DND-41 (cell line): ENCODE measurements at regions not wholly inside any gene's neighbourhood (a gene's known extent, or its start where the extent isn't known, plus 50 kb on each side); places are given as distances from the start of the nearest gene placed in this dataset.

Source experiments
- EZH2 ChIP-seq: IDR thresholded peaks from 3 replicates; pipeline ENCODE4 v1.6.1; 2012; ENCODE audit warnings: borderline replicate concordance, low read depth, mild to moderate bottlenecking, moderate library complexity, low read length, inconsistent platforms; ENCODE audit not compliant: severe bottlenecking
- TF ChIP-seq, protein P1 (sequence below): IDR thresholded peaks from 2 replicates; pipeline ENCODE4 v1.5.1; 2012; ENCODE audit warnings: borderline replicate concordance, low read length, moderate library complexity, mild to moderate bottlenecking; ENCODE audit not compliant: poor library complexity, severe bottlenecking; ENCODE audit errors: extremely low read depth

DNA sequence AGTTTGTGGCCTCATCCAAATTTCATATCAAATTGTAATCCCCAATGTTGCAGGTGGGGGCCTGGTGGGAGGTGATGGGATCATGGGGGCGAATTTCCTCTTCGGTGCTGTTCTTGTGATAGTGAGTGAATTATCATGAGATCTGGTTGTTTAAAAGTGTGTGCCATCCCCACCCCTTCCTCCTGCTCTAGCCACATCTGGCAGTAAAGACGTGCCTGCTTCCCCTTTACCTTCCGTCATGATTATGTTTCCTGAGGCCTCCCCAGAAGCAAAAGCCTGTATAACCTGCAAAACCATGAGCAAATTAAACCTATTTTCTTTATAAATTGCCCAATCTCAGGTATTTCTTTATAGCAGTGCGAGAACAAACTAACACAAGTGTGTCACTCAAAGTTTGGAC, 71.0 kb upstream of the MOCS2 start:
- TF ChIP-seq, protein P1, sequence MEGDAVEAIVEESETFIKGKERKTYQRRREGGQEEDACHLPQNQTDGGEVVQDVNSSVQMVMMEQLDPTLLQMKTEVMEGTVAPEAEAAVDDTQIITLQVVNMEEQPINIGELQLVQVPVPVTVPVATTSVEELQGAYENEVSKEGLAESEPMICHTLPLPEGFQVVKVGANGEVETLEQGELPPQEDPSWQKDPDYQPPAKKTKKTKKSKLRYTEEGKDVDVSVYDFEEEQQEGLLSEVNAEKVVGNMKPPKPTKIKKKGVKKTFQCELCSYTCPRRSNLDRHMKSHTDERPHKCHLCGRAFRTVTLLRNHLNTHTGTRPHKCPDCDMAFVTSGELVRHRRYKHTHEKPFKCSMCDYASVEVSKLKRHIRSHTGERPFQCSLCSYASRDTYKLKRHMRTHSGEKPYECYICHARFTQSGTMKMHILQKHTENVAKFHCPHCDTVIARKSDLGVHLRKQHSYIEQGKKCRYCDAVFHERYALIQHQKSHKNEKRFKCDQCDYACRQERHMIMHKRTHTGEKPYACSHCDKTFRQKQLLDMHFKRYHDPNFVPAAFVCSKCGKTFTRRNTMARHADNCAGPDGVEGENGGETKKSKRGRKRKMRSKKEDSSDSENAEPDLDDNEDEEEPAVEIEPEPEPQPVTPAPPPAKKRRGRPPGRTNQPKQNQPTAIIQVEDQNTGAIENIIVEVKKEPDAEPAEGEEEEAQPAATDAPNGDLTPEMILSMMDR, result no peak
- no peak for TF ChIP-seq EZH2
